SU-DHL-6 (cell line): ENCODE measurements at regions not wholly inside any gene's neighbourhood (a gene's known extent, or its start where the extent isn't known, plus 50 kb on each side); places are given as distances from the start of the nearest gene placed in this dataset.

Experiments
- CTCF ChIP-seq: fragments of 200-600 bp; sonication (generic); IDR thresholded peaks from one replicate; pipeline ENCODE4 v1.5.1; 2017; ENCODE audit warnings: antibody characterized with exemption, mild to moderate bottlenecking, low read length, moderate library complexity; ENCODE audit not compliant: insufficient read depth, poor library complexity, severe bottlenecking
- EZH2phosphoT487 ChIP-seq: fragments of 200-600 bp; sonication (generic), shearing (Covaris generic); conservative IDR thresholded peaks from 2 replicates; pipeline ENCODE4 v1.6.1; 2018; ENCODE audit warnings: mild to moderate bottlenecking, antibody characterized with exemption, low read length, moderate library complexity, mixed read lengths

DNA sequence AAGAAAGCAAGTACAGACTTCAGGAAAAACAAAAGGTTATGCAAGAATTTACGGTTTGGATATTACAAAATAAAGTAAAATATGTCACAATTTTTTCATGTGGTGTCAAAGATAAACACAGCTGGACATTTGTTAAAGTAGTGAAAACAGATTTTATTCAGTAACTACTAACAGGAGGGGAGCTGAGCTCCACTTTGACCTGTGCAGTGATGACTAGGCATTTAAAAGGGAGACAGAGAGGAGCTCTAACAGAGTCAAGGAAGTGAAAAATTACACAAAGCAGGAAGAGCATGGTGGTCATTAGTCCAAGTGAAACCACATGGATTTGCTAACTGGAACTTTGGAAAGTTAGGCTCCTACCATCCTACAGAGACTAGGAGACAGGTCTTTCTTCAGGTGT is 263.6 kb upstream of the PCSK5 start:
- TF ChIP-seq CTCF, result no peak
- no peak for TF ChIP-seq EZH2phosphoT487
